ENCODE measurements at regions not wholly inside any gene's neighbourhood (a gene's known extent, or its start where the extent isn't known, plus 50 kb on each side); places are given as distances from the start of the nearest gene placed in this dataset.
"Not testable (repeated sequence)": the region's sequence is repeated elsewhere in the genome, so short reads cannot be mapped to it uniquely, and the experiment has no call there.

DNA sequence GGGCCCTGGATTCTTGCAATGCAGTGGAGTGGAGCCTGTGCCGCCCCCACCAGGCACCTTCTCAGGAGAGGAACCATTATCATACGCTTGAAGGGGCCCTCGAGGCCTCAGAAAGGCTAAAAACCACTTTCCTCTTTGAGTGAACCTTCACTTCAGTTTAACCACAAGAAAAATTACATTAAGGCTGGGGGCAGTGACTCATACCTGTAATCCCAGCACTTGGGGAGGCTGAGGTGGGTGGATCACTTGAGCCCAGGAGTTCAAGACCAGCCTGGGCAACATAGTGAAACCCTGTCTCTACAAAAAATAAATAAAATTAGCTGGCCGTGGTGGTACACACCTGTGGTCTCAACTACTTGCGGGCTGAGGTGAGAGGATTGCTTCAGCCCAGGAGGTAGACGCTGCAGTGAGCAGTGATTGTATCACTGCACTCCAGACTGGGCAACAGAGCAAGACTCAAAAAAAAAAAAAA lies 165.8 kb upstream of the GRK3 start:
- DNase-seq: not testable (repeated sequence)

DNA sequence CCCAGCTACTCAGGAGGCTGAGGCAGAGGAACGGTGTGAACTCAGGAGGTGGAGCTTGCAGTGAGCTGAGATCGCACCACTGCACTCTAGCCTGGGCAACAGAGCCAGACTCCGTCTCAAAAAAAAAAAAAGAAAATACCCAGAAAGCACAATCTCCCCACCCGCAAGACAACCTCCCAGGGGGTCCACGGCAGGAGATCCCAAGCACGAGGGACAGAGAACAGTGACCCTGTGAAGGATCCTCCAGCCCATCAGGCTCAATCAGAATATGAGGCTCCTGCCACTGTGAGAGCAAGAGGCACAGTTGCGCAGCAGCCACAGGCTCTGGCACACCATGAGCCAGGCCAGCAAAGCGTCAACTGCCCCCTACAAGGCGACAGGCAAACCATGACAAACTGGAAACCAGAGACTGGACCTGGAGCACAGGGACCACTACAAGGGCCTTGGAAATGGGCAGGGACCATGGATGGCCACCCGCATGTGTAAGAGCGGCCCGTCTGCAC lies 164.8 kb upstream of the GRK3 start:
- DNase-seq: no peak

- no peak for DNase-seq
Observed at GRCh38 chr22:25402160-25402500, 162.3 kb upstream of the GRK3 start.

DNA sequence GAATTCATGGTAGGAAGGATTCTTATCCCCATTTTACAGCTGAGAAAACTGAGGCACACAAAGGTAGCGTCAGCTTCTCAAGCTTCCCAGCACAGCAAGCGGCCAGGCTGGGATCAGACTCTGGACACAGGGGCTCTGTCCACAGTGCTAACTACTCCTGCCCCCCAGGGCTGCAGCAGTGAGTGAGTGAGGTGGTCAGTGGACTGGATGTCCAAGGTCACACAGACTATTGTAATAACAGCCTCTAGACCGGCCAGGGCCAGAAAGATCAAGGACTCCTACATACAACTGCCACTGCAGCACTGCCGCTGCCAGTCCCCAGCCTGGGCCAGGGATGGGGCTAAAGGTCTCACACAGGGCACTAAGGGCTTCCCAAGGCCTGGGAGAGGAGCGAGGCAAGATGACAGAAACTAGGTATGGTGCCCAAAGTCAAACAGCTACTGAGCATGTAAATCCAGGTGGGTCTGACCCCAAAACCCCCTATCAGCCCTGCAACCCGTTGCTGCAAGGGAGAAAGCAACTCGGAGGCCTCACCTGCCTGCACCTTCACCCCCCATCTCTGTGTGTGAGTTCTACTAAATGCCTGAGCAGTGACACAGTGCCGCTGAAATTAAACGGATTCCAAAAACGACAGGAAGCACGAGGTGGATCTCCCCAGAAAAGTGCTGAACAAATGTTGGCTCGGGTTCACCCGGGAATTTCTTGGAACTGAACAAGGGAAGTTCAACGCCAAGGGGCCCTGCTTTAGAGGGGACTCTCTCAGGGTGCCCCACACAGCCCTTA lies 161.8 kb upstream of the GRK3 start:
- DNase-seq: no peak

- DNase-seq: no peak
Observed at GRCh38 chr22:25403284-25403810, 161.1 kb upstream of the GRK3 start.

GRCh38 chr22:25403811-25404471 lies 160.5 kb upstream of the GRK3 start:
- DNase-seq: no peak

- DNase-seq: no peak
Observed at GRCh38 chr22:25404556-25404927, 159.9 kb upstream of the GRK3 start.

DNA sequence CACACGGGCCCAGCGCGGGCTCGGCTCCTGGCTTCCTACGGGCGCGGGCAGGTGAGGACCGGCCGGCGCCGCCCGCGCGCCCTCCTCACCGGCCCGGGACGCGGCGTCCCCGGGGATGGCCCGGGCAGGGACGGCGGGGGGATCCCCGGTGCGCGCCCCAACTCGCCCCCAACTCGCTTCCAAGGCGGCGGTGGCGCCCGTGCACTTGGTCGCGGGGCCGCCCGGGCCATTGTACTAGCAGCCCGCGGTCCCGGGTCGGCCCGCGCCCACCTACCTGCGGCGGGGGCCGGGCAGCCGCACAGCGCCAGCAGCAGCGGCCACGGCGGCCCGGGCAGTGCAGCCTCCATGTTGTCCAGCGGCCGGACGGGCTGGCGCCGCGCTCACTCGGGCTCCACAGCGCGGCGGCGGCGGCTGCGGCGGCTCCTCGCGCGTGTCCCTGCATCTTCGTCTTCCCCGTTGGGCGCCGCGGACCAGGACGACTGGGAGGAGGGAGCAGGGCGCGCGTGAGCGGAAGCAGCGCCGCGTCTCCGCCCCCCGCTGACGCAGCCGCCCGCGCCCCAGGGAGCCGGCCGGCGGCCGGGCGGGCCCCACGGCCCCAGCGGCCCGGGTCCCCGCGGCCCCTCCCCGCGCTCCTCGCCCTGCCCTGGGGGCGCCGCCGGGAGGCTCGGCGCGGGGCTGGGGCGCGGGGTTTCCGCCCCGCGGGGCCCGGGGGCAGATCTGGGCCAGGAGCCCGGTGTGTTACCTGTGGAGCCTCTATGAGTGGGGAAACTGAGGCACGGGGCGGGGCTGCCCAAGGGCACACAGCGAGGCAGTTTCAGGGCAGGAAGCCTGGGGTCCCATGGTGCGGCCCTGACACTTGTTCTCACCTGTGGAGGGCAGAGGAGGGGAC lies 159.3 kb upstream of the GRK3 start:
- peak; percentile 6 to 44 (median 10) for DNase-seq

- no peak for DNase-seq
Observed at GRCh38 chr22:25405841-25406509, 158.5 kb upstream of the GRK3 start.

GRCh38 chr22:25406510-25407210 lies 157.8 kb upstream of the GRK3 start:
- DNase-seq: no peak

DNA sequence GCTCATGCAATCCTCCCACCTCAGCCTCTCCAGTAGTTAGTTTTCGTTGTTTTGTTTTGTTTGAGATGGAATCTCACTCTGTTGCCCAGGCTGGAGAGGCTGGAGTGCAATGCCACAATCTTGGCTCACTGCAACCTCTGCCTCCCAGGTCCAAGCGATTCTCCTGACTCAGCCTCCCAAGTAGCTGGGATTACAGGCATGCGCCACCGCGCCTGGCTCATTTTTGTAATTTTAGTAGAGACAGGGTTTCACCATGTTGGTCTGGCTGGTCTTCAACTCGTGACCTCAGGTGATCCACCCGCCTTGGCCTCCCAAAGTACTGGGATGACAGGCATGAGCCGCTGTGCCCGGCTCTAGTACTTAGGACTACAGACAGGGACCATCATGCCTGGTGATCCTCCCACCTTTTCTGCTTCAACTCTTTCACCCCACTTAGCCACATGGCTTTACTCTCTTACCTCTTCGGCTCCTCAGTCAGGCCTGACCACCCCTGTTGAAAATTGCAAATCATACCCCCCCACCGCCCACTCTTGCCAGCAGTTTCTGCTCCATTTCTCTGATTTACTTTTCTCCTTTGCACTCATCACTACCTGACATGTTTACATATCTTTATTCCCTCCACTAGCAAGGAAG lies 157.1 kb upstream of the GRK3 start:
- DNase-seq: no peak

DNA sequence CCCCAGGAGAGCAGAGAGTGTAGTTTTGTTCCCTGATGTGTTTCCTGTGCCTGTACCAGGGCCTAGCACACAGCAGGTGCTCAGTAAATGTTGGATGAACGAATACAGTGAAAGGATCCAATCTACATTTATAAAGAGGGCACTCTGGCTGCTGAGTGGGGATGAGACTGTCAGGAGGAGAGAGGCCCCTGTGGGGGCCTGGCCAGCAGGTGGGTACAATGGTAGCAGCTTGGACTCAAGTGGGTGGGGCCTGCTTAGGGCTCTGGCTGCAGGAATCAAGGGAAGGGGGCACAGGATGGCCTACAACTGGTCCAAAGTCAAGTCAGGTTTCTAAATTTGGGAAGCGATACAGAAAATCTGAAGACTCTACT lies 156.6 kb upstream of the GRK3 start:
- no peak for DNase-seq

DNA sequence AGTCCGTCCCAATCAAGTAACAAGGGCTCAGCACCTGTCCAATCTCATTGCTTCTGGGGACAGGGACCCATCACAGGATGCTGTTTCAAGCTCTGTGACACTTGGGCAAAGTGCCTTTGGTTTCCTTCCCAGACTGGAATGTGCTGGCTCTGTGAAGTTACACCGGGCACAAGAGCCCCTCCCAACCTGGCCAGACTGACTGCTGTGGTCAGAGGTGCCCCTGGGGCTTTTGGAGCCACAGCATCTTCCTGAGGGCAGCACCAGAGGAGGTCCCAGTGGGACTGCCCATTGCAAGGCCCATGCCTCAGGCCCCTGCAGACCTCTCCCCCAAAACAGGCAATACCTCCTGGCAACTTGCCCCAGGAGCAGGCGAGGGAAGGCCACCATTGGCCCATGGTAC lies 155.2 kb upstream of the GRK3 start:
- DNase-seq: no peak

- no peak for DNase-seq
Observed at GRCh38 chr22:25410849-25411248, 153.6 kb upstream of the GRK3 start.

DNA sequence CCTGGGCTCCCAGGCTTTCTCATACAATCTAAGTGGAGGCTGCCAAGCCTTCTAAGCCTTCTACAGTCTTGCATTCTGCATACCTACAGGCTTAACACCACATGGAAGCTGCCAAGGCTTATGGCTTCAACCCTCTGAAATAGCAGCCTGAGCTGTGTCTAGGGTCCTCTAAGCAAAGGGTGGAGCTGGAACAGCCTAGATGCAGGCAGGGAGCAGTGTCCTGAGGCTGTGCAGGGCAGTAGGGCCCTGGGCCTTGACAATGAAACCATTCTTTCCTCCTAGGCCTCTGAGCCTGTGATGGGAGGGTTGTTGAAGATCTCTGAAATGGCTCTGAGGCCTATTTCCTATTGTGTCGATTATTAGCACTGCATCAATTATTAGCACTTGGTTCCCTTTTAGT lies 150.9 kb upstream of the GRK3 start:
- DNase-seq: no peak

DNA sequence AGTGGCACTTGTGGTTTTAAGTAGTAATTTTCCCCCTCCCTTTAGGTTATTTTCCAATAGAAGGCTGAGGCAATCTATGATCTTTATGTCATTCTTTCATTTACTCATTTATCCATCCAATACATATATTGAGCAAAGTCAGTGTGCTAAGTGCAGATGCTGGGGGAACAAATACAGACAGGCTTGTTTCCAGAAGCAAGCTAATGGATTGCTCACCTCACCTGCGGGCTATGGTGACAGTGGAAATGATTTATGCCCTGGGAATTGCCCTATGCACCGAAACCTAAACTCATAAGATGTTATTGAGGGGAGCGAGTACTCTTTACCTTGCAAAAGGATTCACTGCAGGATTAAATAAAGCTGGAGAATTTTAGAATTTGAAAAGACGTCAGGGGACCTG lies 148.7 kb upstream of the GRK3 start:
- not testable (repeated sequence) for DNase-seq

DNA sequence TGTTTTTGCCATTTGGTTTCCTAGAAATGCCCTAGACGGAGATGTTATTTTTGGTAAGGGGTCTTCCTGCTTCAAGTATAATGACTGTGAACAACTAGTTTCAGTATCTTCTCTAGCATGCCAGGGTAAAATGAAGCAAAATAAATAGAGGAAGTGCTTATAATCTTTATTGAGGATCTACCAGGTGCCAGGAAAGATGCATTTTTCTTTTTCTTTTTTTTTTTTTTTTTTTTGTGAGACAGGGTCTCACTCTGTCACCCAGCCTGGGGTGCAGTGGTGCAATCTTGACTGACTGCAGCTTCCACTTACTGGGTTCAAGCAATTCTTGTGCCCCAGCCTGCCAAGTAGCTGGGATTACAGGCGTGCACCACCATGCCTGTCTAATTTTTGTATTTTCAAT lies 146.6 kb upstream of the GRK3 start:
- DNase-seq: not testable (repeated sequence)

GRCh38 chr22:25419247-25420113 lies 145.0 kb upstream of the GRK3 start:
- no peak for DNase-seq

GRCh38 chr22:25420114-25420441 lies 144.4 kb upstream of the GRK3 start:
- DNase-seq: not testable (repeated sequence)

GRCh38 chr22:25420471-25420924 lies 144.0 kb upstream of the GRK3 start:
- DNase-seq: no peak
